Psoas muscle (tissue), 7 donors: ENCODE measurements at regions not wholly inside any gene's neighbourhood (a gene's known extent, or its start where the extent isn't known, plus 50 kb on each side); places are given as distances from the start of the nearest gene placed in this dataset.

Source experiments
- ATAC-seq, 4 donors: fragments of 200-7000 bp; cut with Tn5 transposase; one replicate each; pipeline ENCODE4 v1.9.1; 2020; ENCODE audit warnings: moderate library complexity in 3 of 4, mild to moderate bottlenecking in 2 of 4
- DNase-seq, 2 donors: peaks; one replicate each; pipeline ENCODE4 v3.0.0-alpha.2; 2020
- H3K27ac ChIP-seq: fragments of 200-600 bp; one replicate; pipeline ENCODE4 v1.8.0; 2022
- H3K27me3 ChIP-seq, 3 donors: fragments of 200-600 bp in 1 of 3; one replicate each; pipeline versions ENCODE4 v1.6.1 to v1.8.0; 2013 to 2022; ENCODE audit warnings: low read length in 2 of 3, mild to moderate bottlenecking in 2 of 3, moderate library complexity in 1 of 3; ENCODE audit not compliant: insufficient read depth in 3 of 3
- H3K36me3 ChIP-seq, 2 donors: fragments of 200-600 bp in 1 of 2; one replicate each; pipeline versions ENCODE4 v1.6.1 to v1.8.0; 2013 to 2022; ENCODE audit warnings: low read depth in 1 of 2, mild to moderate bottlenecking in 1 of 2, moderate library complexity in 1 of 2; ENCODE audit not compliant: insufficient read depth in 1 of 2
- H3K4me1 ChIP-seq: fragments of 200-600 bp; one replicate; pipeline ENCODE4 v1.8.0; 2022
- H3K4me3 ChIP-seq: fragments of 200-600 bp; one replicate; pipeline ENCODE4 v1.8.0; 2022; ENCODE audit warnings: mild to moderate bottlenecking
- H3K9me3 ChIP-seq: fragments of 200-600 bp; one replicate; pipeline ENCODE4 v1.8.0; 2022
- WGBS, 3 donors: extraction: QIAGEN DNeasy Blood & Tissue Kit; methylation state at CpG; one replicate each; pipeline versions ENCODE4 v1.1.6 to v1.1.7; 2013; 5-methylcytosine and 5-hydroxymethylcytosine counted together
- intact Hi-C, 2 donors: fragments of 100-400 bp; cut with DNase I; formaldehyde crosslinking; loops; one replicate each; pipeline versions ENCODE4 v1.11.0 to v1.14.2; 2022
- TF ChIP-seq, protein P1 (sequence below): fragments of 200-600 bp; IDR thresholded peaks from one replicate; pipeline ENCODE4 v1.8.0; 2022; ENCODE audit warnings: antibody characterized with exemption
- donor health status: healthy with polysubstance abuse.
- donor health status: DM: no; HTN: no; CAD: no; lungs with moderate emphysema.
- donor health status: Bipolar disorder and iron deficiency.
- donor health status: healthy.
- donor health status: DM: yes; HTN: yes; CAD: no.
- donor health status: DM: no; HTN: no; CAD: no.
- donor health status: DM: yes; HTN: yes; CAD: no.

DNA sequence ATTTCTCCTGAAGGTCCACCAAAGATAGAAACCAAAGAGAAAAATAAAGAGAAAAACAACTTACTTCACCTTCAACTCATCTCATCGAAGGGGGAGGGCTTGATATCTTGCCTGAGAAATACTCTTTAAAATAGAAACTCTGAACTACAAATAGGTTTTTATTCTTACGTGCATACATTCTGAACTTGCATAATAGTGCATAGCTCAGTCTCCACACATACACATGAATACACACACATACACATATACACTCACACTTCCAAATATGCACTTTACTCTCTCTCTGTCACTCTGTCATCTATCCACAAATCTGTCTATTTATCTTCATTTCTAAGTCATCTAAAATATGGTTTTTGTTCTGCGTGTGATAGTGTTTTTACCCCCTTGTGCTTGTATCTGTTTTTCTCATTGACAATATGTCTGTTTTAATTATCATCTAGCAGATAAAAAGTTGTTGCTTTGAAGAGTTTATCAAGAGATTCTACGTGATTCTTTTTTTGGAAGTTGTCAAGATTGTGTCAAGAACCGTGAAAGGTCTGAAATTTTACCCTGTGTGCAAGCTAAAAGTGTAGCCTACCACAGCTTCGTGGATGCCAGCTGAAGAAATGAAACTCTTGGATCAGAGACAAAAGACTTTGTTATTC is 468.8 kb downstream of the EPM2A start:
- TF ChIP-seq, protein P1, sequence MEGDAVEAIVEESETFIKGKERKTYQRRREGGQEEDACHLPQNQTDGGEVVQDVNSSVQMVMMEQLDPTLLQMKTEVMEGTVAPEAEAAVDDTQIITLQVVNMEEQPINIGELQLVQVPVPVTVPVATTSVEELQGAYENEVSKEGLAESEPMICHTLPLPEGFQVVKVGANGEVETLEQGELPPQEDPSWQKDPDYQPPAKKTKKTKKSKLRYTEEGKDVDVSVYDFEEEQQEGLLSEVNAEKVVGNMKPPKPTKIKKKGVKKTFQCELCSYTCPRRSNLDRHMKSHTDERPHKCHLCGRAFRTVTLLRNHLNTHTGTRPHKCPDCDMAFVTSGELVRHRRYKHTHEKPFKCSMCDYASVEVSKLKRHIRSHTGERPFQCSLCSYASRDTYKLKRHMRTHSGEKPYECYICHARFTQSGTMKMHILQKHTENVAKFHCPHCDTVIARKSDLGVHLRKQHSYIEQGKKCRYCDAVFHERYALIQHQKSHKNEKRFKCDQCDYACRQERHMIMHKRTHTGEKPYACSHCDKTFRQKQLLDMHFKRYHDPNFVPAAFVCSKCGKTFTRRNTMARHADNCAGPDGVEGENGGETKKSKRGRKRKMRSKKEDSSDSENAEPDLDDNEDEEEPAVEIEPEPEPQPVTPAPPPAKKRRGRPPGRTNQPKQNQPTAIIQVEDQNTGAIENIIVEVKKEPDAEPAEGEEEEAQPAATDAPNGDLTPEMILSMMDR: no peak
- intact Hi-C loops: no loop called here
- Histone ChIP-seq H3K27me3 (no peaks in the 10 kb centered on the region), H3K36me3 (no peaks in the 10 kb centered on the region), H3K4me3 (no peak overlapping the region), H3K4me1 (no peaks in the 10 kb centered on the region), H3K27ac (no peak overlapping the region), H3K9me3 (no peaks in the 10 kb centered on the region)
- ATAC-seq (no peak), DNase-seq (no peak)
- WGBS, 3 donors: 58 to 66% (median 59%) methylated on average over 6 of the region's 6 CpGs

- ATAC-seq: no peak
- WGBS, 3 donors: 57 to 59% (median 57%) methylated on average over 5 of the region's 5 CpGs
- Histone ChIP-seq H3K4me3 (no peak overlapping the region), H3K36me3 (no peaks in the 10 kb centered on the region), H3K27me3 (no peaks in the 10 kb centered on the region), H3K27ac (no peak overlapping the region), H3K4me1 (no peaks in the 10 kb centered on the region), H3K9me3 (no peaks in the 10 kb centered on the region)
- TF ChIP-seq, protein P1: no peak
- DNase-seq: no peak
- intact Hi-C loops: no loop called here
These were observed 468.0 kb downstream of the EPM2A start for GRCh38 chr6:145267076-145267867.

DNA sequence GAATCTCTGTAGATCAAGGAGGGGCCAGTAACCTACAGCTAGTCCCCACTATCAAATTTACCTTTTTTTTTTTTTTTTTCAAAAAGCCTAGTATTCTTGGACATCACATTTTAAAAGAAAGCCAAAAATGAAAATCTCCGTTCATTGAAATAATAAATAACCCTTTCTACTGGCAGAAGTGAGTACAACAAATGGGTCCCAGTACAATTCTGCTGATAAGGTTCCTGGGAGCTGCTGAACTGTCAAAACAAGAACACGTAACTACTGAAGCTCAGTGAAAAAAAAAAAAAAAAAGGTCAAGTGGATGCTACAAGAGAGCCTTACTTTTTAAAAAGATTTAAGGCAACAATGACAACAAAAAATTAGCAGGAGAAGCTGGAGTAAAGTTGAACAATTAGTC is 464.9 kb downstream of the EPM2A start:
- DNase-seq (no peak), ATAC-seq (no peak)
- H3K4me3 ChIP-seq: no peak overlapping the region
- H3K27ac ChIP-seq: no peak overlapping the region
- intact Hi-C loops: no loop called here
- 55 to 61% (median 57%) methylated on average over 2 of the region's 2 CpGs for WGBS, 3 donors
- H3K27me3 ChIP-seq: no peaks in the 10 kb centered on the region
- TF ChIP-seq, protein P1: no peak
- no peaks in the 10 kb centered on the region for H3K36me3 ChIP-seq
- no peaks in the 10 kb centered on the region for H3K9me3 ChIP-seq
- H3K4me1 ChIP-seq: no peaks in the 10 kb centered on the region

- Histone ChIP-seq H3K27ac (no peak overlapping the region), H3K9me3 (no peaks in the 10 kb centered on the region), H3K27me3 (no peaks in the 10 kb centered on the region), H3K4me1 (no peaks in the 10 kb centered on the region), H3K4me3 (no peak overlapping the region), H3K36me3 (no peaks in the 10 kb centered on the region)
- 27 to 33% (median 32%) methylated on average over 4 of the region's 4 CpGs for WGBS, 3 donors
- TF ChIP-seq, protein P1: no peak
- DNase-seq: no peak
- ATAC-seq: no peak
- intact Hi-C loops: no loop called here
These were observed 464.3 kb downstream of the EPM2A start for GRCh38 chr6:145271040-145271439.
